CD4-positive, alpha-beta T cell treated with Interleukin-10 for 1 hour (primary cell): ENCODE measurements at regions not wholly inside any gene's neighbourhood (a gene's known extent, or its start where the extent isn't known, plus 50 kb on each side); places are given as distances from the start of the nearest gene placed in this dataset.
"Not testable (repeated sequence)": the region's sequence is repeated elsewhere in the genome, so short reads cannot be mapped to it uniquely, and the experiment has no call there.

ENCODE experiments used
- DNase-seq: peaks from one replicate; pipeline ENCODE4 v3.0.0-alpha.2; 2020

DNA sequence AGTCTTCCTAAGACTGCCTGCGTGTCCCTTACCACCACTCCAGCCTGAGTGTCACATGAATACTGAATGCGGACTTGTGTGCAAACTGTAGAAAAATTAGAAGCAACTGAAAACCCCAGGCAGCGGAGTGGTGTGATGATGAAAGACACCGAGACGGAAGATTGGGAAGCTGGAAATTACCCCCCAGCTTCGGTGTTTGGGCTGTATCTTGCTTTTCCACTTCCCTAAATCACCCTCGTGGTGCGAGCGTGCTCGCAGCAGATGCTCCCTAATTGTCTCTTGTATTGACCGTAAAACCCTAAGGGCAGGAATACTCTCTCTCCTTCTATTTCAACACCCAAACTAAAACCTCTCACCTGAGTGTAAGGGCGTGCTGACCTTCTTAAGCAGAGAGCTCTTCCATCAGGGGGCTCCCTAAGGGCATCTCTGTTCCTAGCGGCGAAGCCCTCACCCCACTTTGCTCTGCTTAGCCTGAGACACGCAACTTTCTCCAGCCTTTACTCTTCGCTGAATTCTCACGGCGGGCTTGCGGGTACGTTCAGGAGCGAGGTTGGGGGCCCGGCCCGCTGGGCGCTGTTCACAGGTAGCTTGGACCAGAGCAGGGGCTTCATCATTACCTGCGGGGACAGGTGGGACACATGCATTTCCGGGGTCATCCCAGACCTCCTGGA lies 62.4 kb downstream of the CRYBB2 start:
- no peak for DNase-seq

DNA sequence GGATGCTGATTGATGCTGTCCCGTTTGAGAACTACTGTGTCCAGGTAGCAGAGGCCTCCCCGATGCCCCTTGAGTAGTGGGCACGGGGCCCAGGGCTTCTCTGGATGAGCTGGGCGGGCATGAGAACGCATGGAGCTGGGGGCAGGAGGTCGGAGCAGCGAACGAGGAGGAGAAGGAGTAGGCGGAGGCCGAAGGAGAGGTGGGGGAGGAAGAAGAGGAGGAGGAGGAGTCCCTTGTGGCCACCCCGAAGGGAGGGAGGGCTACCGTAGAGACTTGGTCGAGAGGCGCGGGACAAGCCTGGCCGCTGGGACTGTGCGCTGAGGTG lies 62.9 kb downstream of the CRYBB2 start:
- DNase-seq, result no peak

DNA sequence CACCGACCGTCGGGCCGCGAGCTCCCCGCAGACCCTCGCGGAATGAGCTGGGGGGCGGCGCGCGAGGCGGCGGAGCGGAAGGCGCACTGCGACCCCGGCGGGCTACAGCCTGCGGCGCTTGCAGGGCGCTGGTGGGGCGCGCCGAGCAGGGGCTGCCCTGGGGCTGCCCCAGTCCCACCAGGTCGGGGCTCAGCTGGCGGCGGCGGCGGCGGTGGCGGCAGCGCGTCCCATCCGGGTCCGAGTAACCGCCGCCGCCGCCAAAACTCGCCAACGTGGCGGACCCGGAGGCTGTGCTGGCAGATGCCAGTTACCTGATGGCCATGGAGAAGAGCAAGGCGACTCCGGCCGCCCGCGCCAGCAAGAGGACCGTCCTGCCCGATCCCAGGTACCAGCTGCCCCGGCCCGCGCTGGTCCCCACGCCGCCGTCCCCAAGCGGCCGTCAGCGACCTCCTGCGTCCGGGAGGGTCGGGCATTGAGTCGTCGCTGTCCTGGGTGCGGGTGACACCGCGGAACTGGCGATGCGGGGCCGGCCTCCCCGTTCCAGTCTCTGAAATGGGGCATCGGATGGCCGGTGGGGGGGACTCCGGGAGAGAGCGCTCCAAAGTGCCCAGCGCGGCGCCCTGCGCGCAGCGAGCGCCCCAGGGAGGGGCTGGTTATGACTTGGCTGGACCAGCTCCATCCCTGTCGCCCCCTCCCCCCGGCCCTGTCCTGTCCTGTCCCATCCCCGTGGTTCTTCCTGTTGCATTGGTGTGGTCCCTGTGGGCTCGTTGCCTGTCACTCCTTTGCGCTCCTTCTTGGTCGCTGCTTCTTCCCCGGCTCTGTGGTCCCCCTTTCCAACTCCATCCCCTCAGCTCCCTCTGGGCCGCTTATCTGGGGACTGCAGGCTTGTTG lies 63.5 kb downstream of the CRYBB2 start:
- no peak for DNase-seq

DNA sequence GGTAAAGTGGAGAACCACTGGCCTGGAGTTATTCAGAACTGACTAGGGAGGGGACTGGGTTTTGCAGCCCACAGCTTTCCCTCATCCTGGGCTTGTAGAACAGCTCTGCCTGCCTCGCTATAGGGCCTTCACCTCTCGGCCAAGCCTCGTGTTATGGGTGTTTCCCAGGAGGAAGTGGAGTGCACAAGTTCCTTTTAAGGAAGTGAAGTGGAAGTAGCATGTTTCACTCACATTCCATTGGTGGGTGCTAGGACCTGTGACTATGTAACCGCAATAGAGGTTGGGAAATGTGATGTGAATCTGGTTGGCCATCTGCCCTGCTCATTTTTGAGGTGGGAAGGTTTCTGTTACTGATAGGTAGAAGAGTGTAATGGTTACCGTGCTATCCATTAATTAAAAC lies 69.0 kb downstream of the CRYBB2 start:
- DNase-seq, result not testable (repeated sequence)

GRCh38 chr22:25301912-25302311 lies 82.5 kb downstream of the CRYBB2 start:
- not testable (repeated sequence) for DNase-seq

GRCh38 chr22:25309586-25309985 lies 90.1 kb downstream of the CRYBB2 start:
- DNase-seq, result not testable (repeated sequence)

DNA sequence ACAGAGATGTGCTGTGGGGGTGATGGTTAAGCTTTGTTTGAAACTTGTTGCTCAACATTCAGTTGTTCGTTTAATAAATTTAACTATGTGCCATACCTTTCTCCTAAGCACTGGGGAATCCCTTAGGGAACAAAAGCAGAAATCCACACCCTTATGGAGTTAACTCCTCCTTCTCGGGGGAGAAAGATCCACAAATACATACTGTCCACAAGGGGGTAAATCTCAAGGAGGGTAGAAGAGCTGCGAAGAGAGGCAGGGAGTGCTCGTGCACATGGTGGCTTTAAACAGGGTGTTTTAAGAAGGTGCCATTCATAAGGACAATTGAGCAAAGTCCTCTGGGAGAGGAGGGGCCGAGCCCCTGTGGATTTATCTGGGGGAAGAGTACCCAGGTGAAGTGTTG lies 92.5 kb downstream of the CRYBB2 start:
- DNase-seq, result not testable (repeated sequence)

DNA sequence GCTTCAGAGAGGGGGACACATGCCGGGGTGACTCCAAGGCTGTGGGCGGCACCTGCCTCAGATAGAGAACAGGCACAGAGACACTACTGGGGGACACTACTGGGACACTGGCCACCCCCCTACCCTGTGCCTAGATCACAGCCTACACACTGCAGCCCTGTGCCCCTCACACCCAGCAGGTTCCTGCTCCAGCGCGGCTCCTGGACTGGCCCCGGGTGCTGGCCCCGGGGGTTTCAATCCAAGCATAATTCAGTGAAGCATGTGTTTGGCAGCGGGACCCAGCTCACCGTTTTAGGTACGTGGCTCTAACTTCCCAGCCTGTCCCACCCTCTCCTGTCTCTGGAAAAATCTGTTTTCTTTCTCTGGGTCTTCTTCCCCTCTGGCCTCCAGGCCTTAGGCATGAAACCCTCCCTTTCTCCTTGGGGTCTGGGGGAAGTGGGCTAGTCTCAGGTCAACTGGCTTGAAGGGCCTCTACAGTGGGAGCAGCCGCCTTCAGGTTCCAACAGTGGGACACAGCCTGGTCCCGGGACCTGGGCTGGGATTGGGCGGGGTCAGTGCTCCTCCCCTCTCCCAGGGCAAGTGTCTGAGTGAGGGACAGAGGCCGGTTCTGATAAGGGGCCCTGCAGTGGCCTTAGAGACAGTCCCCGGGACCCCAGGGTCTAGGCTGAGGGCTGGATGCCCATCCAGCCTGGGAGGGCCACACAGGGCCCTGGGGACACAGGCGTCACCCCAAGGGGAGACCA lies 98.8 kb downstream of the CRYBB2 start:
- DNase-seq, result no peak

DNA sequence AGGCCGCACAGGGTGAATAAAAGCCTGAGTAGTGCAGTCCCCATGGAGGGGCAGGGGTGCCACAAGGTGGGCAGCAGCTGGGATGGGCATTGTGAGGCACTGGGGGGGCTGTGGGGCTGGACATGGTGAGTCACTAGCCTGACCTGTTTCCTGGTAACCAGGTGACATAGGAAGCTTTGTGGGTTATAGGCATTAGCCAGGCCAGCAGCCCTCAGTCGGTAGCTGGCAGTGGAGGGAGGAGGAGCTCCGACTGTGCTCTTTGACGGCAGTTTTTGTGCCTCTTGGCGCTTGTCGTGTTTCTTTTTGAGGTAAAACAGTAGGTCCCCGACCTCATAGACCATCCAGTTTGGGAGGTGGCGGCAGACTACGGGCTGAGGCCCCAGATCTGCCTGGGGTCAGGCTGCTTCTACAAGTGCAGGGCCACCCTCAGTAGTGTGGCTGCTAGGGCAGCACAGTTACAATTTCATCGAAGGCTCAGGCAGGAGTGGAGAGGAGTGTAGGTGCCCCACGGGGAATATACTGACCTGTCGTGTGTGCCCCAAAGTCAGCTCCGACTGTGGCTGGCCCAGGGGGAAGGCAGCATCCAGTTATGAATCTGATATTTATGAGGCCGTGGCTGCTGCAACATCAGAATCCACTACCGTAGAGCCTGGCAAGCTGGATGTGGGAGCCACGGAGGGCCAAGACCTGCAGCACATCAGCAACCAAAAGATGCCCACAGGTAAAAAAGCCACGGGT lies 107.7 kb downstream of the CRYBB2 start:
- DNase-seq, result no peak

- DNase-seq, result no peak
Observed at GRCh38 chr22:25331050-25331449, 111.6 kb downstream of the CRYBB2 start.

- not testable (repeated sequence) for DNase-seq
Observed at GRCh38 chr22:25331911-25332310, 112.5 kb downstream of the CRYBB2 start.

- no peak for DNase-seq
Observed at GRCh38 chr22:25332386-25332785, 112.9 kb downstream of the CRYBB2 start.

- DNase-seq, result peak; percentile 39
Observed at GRCh38 chr22:25334162-25334490, 114.7 kb downstream of the CRYBB2 start.

DNA sequence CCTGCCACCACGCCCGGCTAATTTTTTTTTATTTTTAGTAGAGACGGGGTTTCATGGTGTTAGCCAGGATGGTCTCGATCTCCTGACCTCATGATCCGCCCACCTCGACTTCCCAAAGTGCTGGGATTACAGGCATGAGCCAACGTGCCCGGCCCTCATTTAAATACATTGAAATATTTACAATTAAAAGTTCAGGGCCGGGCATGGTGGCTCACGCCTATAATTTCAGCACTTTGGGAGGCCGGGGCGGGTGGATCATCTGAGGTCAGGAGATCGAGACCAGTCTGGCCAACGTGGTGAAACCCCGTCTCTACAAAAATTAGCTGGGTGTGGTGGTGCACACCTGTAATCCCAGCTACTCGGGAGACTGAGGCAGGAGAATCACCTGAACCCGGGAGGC lies 115.2 kb downstream of the CRYBB2 start:
- DNase-seq, result not testable (repeated sequence)

DNA sequence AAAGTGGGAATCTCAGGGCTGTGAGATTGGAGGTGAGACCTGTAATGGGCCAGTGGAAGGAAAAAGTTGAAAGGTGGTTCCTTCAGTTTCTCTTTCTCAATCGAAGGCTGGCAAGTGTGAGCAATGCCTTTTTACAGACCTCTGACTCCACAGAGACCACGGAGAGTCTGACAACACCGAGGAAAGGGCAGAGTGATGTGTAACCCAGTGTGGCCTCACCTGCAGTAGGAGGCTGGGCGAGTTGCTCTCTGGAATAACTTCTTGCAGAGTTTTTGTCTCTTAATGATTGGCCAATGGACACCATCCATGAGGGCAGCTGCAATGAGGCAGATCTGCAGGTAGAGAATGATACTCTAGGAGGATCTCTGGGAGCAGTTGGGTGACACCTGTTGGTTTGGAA lies 115.8 kb downstream of the CRYBB2 start:
- not testable (repeated sequence) for DNase-seq

- not testable (repeated sequence) for DNase-seq
Observed at GRCh38 chr22:25340536-25340935, 121.1 kb downstream of the CRYBB2 start.

GRCh38 chr22:25344366-25344765 lies 124.9 kb downstream of the CRYBB2 start:
- not testable (repeated sequence) for DNase-seq

GRCh38 chr22:25346859-25347751 lies 127.7 kb downstream of the CRYBB2 start:
- DNase-seq, result no peak

- no peak for DNase-seq
Observed at GRCh38 chr22:25347752-25348102, 128.3 kb downstream of the CRYBB2 start.

- no peak for DNase-seq
Observed at GRCh38 chr22:25348391-25348790, 129.0 kb downstream of the CRYBB2 start.

- DNase-seq, result not testable (repeated sequence)
Observed at GRCh38 chr22:25348996-25349395, 129.6 kb downstream of the CRYBB2 start.

DNA sequence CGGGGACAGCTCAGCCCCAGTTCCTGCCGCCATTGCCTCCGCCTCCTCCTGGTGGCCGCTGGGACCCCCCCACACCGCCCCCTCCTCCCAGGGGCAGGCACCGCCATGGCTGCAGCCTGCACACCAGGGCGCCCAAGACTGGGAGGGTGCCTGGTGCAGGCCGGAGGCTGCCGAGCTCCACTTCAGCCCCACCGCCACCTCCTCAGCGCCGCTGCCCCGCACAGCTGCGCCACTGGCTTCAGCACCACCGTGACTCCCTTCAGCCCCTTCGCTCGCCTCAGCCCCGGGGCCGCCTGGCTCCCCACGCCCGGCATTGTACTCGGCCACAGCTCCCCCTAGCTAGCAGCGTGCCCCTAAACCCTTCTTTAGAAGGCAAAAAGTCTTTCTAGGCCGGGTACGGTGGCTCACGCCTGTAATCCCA lies 131.1 kb downstream of the CRYBB2 start:
- DNase-seq, result no peak
